WI38 (cell line): ENCODE measurements at regions not wholly inside any gene's neighbourhood (a gene's known extent, or its start where the extent isn't known, plus 50 kb on each side); places are given as distances from the start of the nearest gene placed in this dataset.

Experiments
- H3K4me3 ChIP-seq: 2 replicates; pipeline ENCODE4 v1.5.1; 2011; ENCODE audit warnings: low read depth, mild to moderate bottlenecking, control low read depth, low read length
- TF ChIP-seq, protein P1 (sequence below): IDR thresholded peaks from 2 replicates; pipeline ENCODE4 v1.5.1; 2012; ENCODE audit warnings: low read depth, mild to moderate bottlenecking, control low read depth, low read length

DNA sequence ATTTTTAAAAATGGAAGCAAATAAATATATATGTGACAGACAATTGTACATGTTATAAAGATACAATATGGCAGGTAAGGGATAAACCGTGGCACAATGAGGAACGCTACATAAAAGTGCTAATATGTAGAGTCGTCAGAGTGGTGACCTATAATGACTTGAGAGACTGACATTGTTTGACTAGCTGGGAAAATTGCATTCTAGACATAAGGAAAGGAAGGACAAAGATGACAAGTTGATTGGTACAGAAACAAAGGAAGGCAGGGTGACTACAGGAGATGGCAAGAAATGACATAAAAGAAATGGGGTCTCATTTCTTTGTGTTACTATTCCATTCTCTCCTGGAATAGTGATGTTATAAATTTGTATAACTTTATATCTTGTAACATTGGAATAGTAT lies 420.4 kb downstream of the DSC3 start:
- H3K4me3 ChIP-seq: no peak overlapping the region
- TF ChIP-seq, protein P1, sequence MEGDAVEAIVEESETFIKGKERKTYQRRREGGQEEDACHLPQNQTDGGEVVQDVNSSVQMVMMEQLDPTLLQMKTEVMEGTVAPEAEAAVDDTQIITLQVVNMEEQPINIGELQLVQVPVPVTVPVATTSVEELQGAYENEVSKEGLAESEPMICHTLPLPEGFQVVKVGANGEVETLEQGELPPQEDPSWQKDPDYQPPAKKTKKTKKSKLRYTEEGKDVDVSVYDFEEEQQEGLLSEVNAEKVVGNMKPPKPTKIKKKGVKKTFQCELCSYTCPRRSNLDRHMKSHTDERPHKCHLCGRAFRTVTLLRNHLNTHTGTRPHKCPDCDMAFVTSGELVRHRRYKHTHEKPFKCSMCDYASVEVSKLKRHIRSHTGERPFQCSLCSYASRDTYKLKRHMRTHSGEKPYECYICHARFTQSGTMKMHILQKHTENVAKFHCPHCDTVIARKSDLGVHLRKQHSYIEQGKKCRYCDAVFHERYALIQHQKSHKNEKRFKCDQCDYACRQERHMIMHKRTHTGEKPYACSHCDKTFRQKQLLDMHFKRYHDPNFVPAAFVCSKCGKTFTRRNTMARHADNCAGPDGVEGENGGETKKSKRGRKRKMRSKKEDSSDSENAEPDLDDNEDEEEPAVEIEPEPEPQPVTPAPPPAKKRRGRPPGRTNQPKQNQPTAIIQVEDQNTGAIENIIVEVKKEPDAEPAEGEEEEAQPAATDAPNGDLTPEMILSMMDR: no peak

DNA sequence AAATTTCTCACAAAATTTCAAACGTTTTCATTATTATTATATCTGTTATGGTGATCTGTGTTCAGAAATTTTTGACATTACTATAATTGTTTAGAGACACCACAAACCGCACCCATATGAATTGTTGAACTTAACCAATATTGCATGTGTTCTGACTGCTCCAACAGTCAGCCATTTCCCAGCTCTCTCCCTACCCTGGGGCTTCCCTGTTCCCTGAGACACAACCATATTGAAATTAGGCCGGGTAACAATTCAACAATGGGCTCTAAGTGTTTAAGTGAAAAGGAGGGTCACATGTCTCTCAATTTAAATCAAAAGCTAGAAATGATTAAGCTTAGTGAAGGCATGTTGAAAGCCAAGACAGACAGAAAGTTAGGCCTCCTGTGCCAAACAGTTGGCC lies 424.0 kb downstream of the DSC3 start:
- TF ChIP-seq, protein P1: no peak
- no peak overlapping the region for H3K4me3 ChIP-seq

DNA sequence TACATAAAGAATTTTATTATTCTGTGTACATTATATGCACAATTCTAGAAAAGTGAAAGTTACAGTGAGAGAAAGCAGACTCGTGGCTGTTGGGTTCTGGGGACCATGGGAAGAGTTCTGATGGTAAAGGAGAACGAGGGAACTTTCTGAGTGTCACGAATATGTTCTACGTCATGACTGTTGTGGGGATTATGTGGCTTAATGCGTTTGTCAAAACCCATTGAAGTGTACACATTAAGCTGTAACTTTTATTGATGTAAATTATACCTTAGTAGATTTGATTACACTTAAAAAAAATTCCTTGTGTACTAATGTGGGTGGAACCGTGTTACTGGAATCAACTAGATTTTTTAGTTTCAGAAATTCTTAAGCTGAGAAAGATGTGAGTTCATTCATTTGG lies 426.1 kb downstream of the DSC3 start:
- TF ChIP-seq, protein P1: no peak
- no peak overlapping the region for H3K4me3 ChIP-seq

GRCh38 chr18:30613467-30613801 lies 429.1 kb downstream of the DSC3 start:
- H3K4me3 ChIP-seq: no peak overlapping the region
- TF ChIP-seq, protein P1: no peak

- TF ChIP-seq, protein P1: no peak
- no peak overlapping the region for H3K4me3 ChIP-seq
These were observed 441.0 kb downstream of the DSC3 start for GRCh38 chr18:30601541-30601940.

DNA sequence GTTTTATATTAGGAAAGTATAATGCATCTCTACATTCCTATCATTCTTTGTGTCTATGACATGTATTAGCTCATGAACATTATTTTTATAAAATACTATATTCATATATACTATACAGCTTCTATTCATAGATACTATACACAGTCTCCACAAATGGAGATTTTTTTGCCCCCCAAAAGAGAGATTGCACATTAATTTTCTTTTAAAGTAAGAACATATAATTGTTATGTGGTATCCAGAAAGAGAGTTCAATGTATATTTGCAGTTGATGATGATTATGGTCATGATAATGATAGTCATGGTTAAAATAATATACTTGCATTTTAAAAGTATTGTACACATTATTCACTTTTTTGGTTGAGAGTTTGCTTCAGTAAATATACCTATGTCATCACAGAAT lies 445.3 kb downstream of the DSC3 start:
- no peak overlapping the region for H3K4me3 ChIP-seq
- TF ChIP-seq, protein P1: no peak

- TF ChIP-seq, protein P1: no peak
These were observed 445.9 kb downstream of the DSC3 start for GRCh38 chr18:30596635-30597034.

More at GRCh38 chr18:30596635-30597034, 445.9 kb downstream of the DSC3 start:
- H3K4me3 ChIP-seq: no peak overlapping the region
